ENCODE measurements at regions not wholly inside any gene's neighbourhood (a gene's known extent, or its start where the extent isn't known, plus 50 kb on each side); places are given as distances from the start of the nearest gene placed in this dataset.

DNA sequence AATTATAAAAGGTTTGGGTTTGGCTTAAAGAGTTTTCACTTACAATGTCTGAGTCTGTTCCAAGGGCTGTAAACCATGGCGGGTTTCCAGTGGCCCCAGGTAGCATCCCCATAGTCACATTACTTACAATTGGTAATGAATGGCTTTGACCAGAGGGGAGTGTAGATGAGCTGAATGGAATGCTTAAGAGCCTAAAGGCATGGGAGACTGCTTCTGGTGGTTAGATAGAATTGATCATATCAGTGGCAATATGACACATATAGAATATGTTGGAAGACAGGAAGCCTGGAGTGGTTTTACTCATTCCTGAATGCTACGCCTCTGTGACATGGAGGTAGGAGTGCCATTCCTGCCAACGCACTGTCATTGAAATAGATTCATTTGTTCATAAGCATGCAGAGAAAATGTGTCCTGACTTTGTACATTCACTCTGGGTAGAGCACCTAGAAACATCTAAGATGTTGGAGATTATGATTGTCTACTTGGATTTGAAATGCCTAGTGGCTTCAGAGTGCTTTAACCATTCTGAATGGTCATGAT, 183.3 kb downstream of the BLID start:
- no peak overlapping the region for H3K27ac ChIP-seq (ENCODE audit: low read depth in 1 of 3, low read length in 2 of 3)

GRCh38 chr11:121931748-121932352, 184.2 kb downstream of the BLID start:
- Histone ChIP-seq H3K27me3 (ENCODE audit: control insufficient read depth in 3 of 3, insufficient read depth in 3 of 3, low read length in 3 of 3) (no peaks in the 10 kb centered on the region), H3K27ac (ENCODE audit: low read depth in 1 of 3, low read length in 2 of 3) (no peak overlapping the region), H3K9me3 (ENCODE audit: control insufficient read depth in 2 of 2, insufficient read depth in 1 of 2, low read depth in 1 of 2, low read length in 1 of 2) (no peaks in the 10 kb centered on the region), H3K4me1 (ENCODE audit: control insufficient read depth in 3 of 3, insufficient read depth in 2 of 3, low read depth in 1 of 3, low read length in 2 of 3) (peaks cover 0 to 7% (median 0%) of the 10 kb centered on the region in 3 donors), H3K36me3 (ENCODE audit: control insufficient read depth in 3 of 3, insufficient read depth in 2 of 3, low read depth in 1 of 3, low read length in 3 of 3) (no peaks in the 10 kb centered on the region), H3K4me3 (ENCODE audit: low read depth in 1 of 3, low read length in 3 of 3) (no peak overlapping the region)
- DNase-seq (peak in 1 of 2 donors; percentile 39), FAIRE-seq (no peak)
- 59 to 67% (median 59%) methylated on average over 4 of the region's 4 CpGs for WGBS, 3 donors

More for the DNA sequence above, 183.3 kb downstream of the BLID start:
- FAIRE-seq = no peak
- Histone ChIP-seq H3K36me3 (ENCODE audit: control insufficient read depth in 3 of 3, insufficient read depth in 2 of 3, low read depth in 1 of 3, low read length in 3 of 3) (no peaks in the 10 kb centered on the region), H3K27me3 (ENCODE audit: control insufficient read depth in 3 of 3, insufficient read depth in 3 of 3, low read length in 3 of 3) (no peaks in the 10 kb centered on the region), H3K9me3 (ENCODE audit: control insufficient read depth in 2 of 2, insufficient read depth in 1 of 2, low read depth in 1 of 2, low read length in 1 of 2) (no peaks in the 10 kb centered on the region), H3K4me1 (ENCODE audit: control insufficient read depth in 3 of 3, insufficient read depth in 2 of 3, low read depth in 1 of 3, low read length in 2 of 3) (peaks cover 0 to 7% (median 0%) of the 10 kb centered on the region in 3 donors), H3K4me3 (ENCODE audit: low read depth in 1 of 3, low read length in 3 of 3) (no peak overlapping the region)
- 87 to 93% (median 91%) methylated on average over 3 of the region's 3 CpGs for WGBS, 3 donors
- no peak for DNase-seq

DNA sequence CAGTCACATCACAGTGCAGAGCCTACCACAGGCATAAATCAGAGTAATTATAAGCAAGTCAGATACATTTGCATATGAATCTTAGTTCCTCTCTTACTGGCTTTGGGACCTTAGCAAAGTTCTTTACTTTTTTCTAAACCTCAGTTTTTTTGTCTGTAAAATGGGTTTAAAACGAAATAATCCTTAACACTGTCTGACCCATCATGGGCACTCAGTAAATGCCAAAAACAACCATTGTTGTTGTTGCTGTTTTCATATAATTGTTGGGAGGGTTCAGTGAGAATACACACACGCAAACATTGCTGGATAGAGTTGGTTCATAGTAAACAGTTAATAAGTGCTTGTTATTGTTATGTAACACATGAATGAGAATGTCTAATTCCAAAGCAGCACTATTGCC, 184.9 kb downstream of the BLID start:
- 66 to 76% (median 70%) methylated on average over 2 of the region's 2 CpGs for WGBS, 3 donors
- Histone ChIP-seq H3K4me1 (ENCODE audit: control insufficient read depth in 3 of 3, insufficient read depth in 2 of 3, low read depth in 1 of 3, low read length in 2 of 3) (peaks cover 0 to 7% (median 0%) of the 10 kb centered on the region in 3 donors), H3K36me3 (ENCODE audit: control insufficient read depth in 3 of 3, insufficient read depth in 2 of 3, low read depth in 1 of 3, low read length in 3 of 3) (no peaks in the 10 kb centered on the region), H3K9me3 (ENCODE audit: control insufficient read depth in 2 of 2, insufficient read depth in 1 of 2, low read depth in 1 of 2, low read length in 1 of 2) (no peaks in the 10 kb centered on the region), H3K4me3 (ENCODE audit: low read depth in 1 of 3, low read length in 3 of 3) (no peak overlapping the region), H3K27ac (ENCODE audit: low read depth in 1 of 3, low read length in 2 of 3) (no peak overlapping the region), H3K27me3 (ENCODE audit: control insufficient read depth in 3 of 3, insufficient read depth in 3 of 3, low read length in 3 of 3) (no peaks in the 10 kb centered on the region)
- DNase-seq (no peak), FAIRE-seq (no peak)

GRCh38 chr11:121930004-121930965, 185.7 kb downstream of the BLID start:
- 18 to 33% (median 29%) methylated on average over 18 of the region's 18 CpGs for WGBS, 3 donors
- Histone ChIP-seq H3K27ac (ENCODE audit: low read depth in 1 of 3, low read length in 2 of 3) (no peak overlapping the region), H3K4me1 (ENCODE audit: control insufficient read depth in 3 of 3, insufficient read depth in 2 of 3, low read depth in 1 of 3, low read length in 2 of 3) (peaks cover 0 to 7% (median 0%) of the 10 kb centered on the region in 3 donors), H3K4me3 (ENCODE audit: low read depth in 1 of 3, low read length in 3 of 3) (peak overlapping the region in 2 of 3 donors; percentile 7 to 18), H3K9me3 (ENCODE audit: control insufficient read depth in 2 of 2, insufficient read depth in 1 of 2, low read depth in 1 of 2, low read length in 1 of 2) (no peaks in the 10 kb centered on the region), H3K27me3 (ENCODE audit: control insufficient read depth in 3 of 3, insufficient read depth in 3 of 3, low read length in 3 of 3) (no peaks in the 10 kb centered on the region), H3K36me3 (ENCODE audit: control insufficient read depth in 3 of 3, insufficient read depth in 2 of 3, low read depth in 1 of 3, low read length in 3 of 3) (no peaks in the 10 kb centered on the region)
- DNase-seq (peak in 1 of 2 donors; percentile 6), FAIRE-seq (no peak)

- DNase-seq (no peak), FAIRE-seq (no peak)
- Histone ChIP-seq H3K4me1 (ENCODE audit: control insufficient read depth in 3 of 3, insufficient read depth in 2 of 3, low read depth in 1 of 3, low read length in 2 of 3) (peaks cover 0 to 7% (median 0%) of the 10 kb centered on the region in 3 donors), H3K4me3 (ENCODE audit: low read depth in 1 of 3, low read length in 3 of 3) (peak overlapping the region in 1 of 3 donors; percentile 7), H3K27me3 (ENCODE audit: control insufficient read depth in 3 of 3, insufficient read depth in 3 of 3, low read length in 3 of 3) (no peaks in the 10 kb centered on the region), H3K36me3 (ENCODE audit: control insufficient read depth in 3 of 3, insufficient read depth in 2 of 3, low read depth in 1 of 3, low read length in 3 of 3) (no peaks in the 10 kb centered on the region), H3K27ac (ENCODE audit: low read depth in 1 of 3, low read length in 2 of 3) (no peak overlapping the region), H3K9me3 (ENCODE audit: control insufficient read depth in 2 of 2, insufficient read depth in 1 of 2, low read depth in 1 of 2, low read length in 1 of 2) (no peaks in the 10 kb centered on the region)
- WGBS, 3 donors = 3 to 5% (median 4%) methylated on average over 11 of the region's 11 CpGs
These were observed 186.4 kb downstream of the BLID start for GRCh38 chr11:121929581-121929980.

DNA sequence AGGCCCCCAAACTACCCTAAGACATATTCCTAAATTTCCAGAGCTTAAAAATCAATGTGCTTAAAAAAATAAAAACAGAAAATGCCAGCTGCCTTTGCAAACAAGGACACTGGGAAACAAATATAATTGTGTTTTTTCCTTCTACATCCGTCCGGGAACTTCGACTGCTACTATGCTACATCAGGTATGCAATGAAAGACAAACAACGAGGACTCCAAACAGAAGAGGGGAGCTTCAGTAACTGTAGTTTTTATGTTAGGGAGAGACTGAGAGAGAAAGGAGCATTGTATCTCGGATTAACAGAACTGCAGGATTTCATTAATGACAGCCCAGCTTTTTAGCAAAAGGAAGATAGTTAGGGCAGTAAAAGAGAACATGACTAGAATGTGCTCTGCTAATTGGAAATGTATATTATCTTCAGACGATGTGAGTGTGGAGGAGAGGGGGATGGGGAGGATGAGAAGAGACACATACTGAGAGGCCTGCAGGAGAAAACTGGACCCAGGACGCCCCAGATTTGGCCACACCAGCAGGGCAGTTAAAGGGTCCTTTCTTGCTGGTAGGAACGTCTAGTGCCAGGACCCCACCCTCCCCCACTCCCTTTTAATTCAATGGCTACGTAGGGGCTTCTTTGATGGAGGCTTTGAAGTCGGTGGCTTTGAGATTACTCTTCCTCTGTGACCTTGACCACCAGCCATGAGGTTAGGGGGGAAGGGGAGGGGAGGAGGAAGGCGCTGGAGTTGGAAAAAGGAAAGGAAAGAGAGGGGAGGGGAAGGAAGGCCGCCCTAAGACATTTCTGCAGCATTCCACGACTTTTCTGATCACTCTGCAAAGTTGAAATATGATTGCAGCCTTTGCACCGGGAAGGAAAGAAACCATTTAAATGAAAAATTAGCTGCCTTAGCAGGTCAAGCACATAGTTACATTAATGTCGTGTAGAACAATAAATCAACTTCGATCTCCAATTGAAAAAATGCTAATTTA, 187.1 kb downstream of the BLID start:
- no peak overlapping the region for H3K4me3 ChIP-seq (ENCODE audit: low read depth in 1 of 3, low read length in 3 of 3)
- WGBS, 3 donors = 21 to 36% (median 28%) methylated on average over 16 of the region's 16 CpGs
- no peaks in the 10 kb centered on the region for H3K36me3 ChIP-seq (ENCODE audit: control insufficient read depth in 3 of 3, insufficient read depth in 2 of 3, low read depth in 1 of 3, low read length in 3 of 3)
- DNase-seq (no peak), FAIRE-seq (no peak)
- H3K27me3 ChIP-seq (ENCODE audit: control insufficient read depth in 3 of 3, insufficient read depth in 3 of 3, low read length in 3 of 3) = no peaks in the 10 kb centered on the region
- no peak overlapping the region for H3K27ac ChIP-seq (ENCODE audit: low read depth in 1 of 3, low read length in 2 of 3)
- peaks cover 0 to 7% (median 0%) of the 10 kb centered on the region in 3 donors for H3K4me1 ChIP-seq (ENCODE audit: control insufficient read depth in 3 of 3, insufficient read depth in 2 of 3, low read depth in 1 of 3, low read length in 2 of 3)
- no peaks in the 10 kb centered on the region for H3K9me3 ChIP-seq (ENCODE audit: control insufficient read depth in 2 of 2, insufficient read depth in 1 of 2, low read depth in 1 of 2, low read length in 1 of 2)

DNA sequence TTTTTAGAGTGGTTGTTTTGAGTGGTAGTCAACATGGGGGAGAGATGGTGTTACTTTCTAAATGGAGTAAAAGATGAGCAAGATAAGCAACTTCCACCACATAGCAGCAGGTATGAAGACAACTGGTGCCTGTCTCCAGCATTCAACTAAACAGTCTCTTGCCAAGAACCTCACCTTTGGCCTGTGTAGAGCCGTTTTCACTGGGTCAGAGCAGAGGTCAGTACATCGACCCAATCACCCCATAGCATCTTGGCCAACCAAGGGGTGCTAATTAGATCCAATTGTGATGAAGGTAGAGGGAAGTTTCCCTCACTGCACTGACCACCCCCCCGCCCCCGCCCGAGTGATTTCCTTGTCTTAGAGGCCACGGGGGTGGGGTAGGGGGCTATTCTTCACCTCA, 188.2 kb downstream of the BLID start:
- H3K9me3 ChIP-seq (ENCODE audit: control insufficient read depth in 2 of 2, insufficient read depth in 1 of 2, low read depth in 1 of 2, low read length in 1 of 2) = no peaks in the 10 kb centered on the region
- no peaks in the 10 kb centered on the region for H3K36me3 ChIP-seq (ENCODE audit: control insufficient read depth in 3 of 3, insufficient read depth in 2 of 3, low read depth in 1 of 3, low read length in 3 of 3)
- H3K27ac ChIP-seq (ENCODE audit: low read depth in 1 of 3, low read length in 2 of 3) = no peak overlapping the region
- H3K4me3 ChIP-seq (ENCODE audit: low read depth in 1 of 3, low read length in 3 of 3) = no peak overlapping the region
- no peaks in the 10 kb centered on the region for H3K27me3 ChIP-seq (ENCODE audit: control insufficient read depth in 3 of 3, insufficient read depth in 3 of 3, low read length in 3 of 3)
- 60 to 74% (median 64%) methylated on average over 6 of the region's 6 CpGs for WGBS, 3 donors
- FAIRE-seq (no peak), DNase-seq (no peak)
- peaks cover 0 to 7% (median 0%) of the 10 kb centered on the region in 3 donors for H3K4me1 ChIP-seq (ENCODE audit: control insufficient read depth in 3 of 3, insufficient read depth in 2 of 3, low read depth in 1 of 3, low read length in 2 of 3)

All from small intestine (tissue), 7 donors.